ENCODE measurements at regions not wholly inside any gene's neighbourhood (a gene's known extent, or its start where the extent isn't known, plus 50 kb on each side); places are given as distances from the start of the nearest gene placed in this dataset.

- TF ChIP-seq PRDM15 (CRISPR knock-in tag; IDR thresholded peaks at IDR 0.05): no peak
- no peak for TF ChIP-seq SMAD1 (IDR thresholded peaks at IDR 0.05; ENCODE audit: low read depth, partially characterized antibody)
These were observed 73.9 kb upstream of the SPRY4 start for GRCh38 chr5:142398730-142399055.

Measured in GM12878 (cell line).